ENCODE measurements at regions not wholly inside any gene's neighbourhood (a gene's known extent, or its start where the extent isn't known, plus 50 kb on each side); places are given as distances from the start of the nearest gene placed in this dataset.
A peak's percentile ranks its signal among the peaks of the same experiment; 100 is the strongest.

- ChIA-PET CTCF (no interaction called here), POLR2A (no interaction called here)
- TF ChIP-seq SCRT1 (tag by site-specific recombination; IDR thresholded peaks at IDR 0.05; ENCODE audit: borderline replicate concordance) (no peak), YY2 (tag by site-specific recombination; IDR thresholded peaks at IDR 0.05) (no peak), ZNF76 (tag by site-specific recombination; IDR thresholded peaks at IDR 0.05; ENCODE audit: borderline replicate concordance, low read depth) (no peak), ZNF560 (tag by site-specific recombination; IDR thresholded peaks at IDR 0.05; ENCODE audit: borderline replicate concordance) (no peak), ZNF391 (tag by site-specific recombination; IDR thresholded peaks at IDR 0.05; ENCODE audit: borderline replicate concordance, low read depth) (no peak), ZNF433 (tag by site-specific recombination; IDR thresholded peaks at IDR 0.05; ENCODE audit: low read depth) (no peak), SP7 (tag by site-specific recombination; IDR thresholded peaks at IDR 0.05) (no peak), ZNF324 (tag by site-specific recombination; IDR thresholded peaks at IDR 0.05) (no peak), ZNF398 (tag by site-specific recombination; IDR thresholded peaks at IDR 0.05) (no peak)
- Histone ChIP-seq H3K9me3 (ENCODE audit: control insufficient read depth, insufficient read depth, low read depth, low read length) (no peaks in the 10 kb centered on the region), H3K27ac (ENCODE audit: extremely low read depth, low read depth, low read length) (no peak overlapping the region), H3K4me1 (ENCODE audit: control insufficient read depth, insufficient read depth, low read length) (no peaks in the 10 kb centered on the region), H3K4me3 (ENCODE audit: low read depth, low read length) (no peak overlapping the region), H3K36me3 (ENCODE audit: control insufficient read depth in 2 of 2, insufficient read depth in 1 of 2, low read length in 2 of 2) (no peaks in the 10 kb centered on the region)
Measured at GRCh38 chr3:66622756-66623457, 122.1 kb upstream of the LRIG1 start.

- no peak overlapping the region for H3K27ac ChIP-seq (ENCODE audit: extremely low read depth, low read depth, low read length)
- H3K4me1 ChIP-seq (ENCODE audit: control insufficient read depth, insufficient read depth, low read length), result no peaks in the 10 kb centered on the region
- TF ChIP-seq SCRT1 (tag by site-specific recombination; IDR thresholded peaks at IDR 0.05; ENCODE audit: borderline replicate concordance), result 0 out of 2 replicates have a peak, but pooled peaks have one; percentile 38
- TF ChIP-seq SCRT2 (tag by site-specific recombination; IDR thresholded peaks at IDR 0.05), result peak; percentile 80
- no peak for TF ChIP-seq ZNF473 (tag by site-specific recombination; IDR thresholded peaks at IDR 0.05)
- no peaks in the 10 kb centered on the region for H3K36me3 ChIP-seq (ENCODE audit: control insufficient read depth in 2 of 2, insufficient read depth in 1 of 2, low read length in 2 of 2)
- H3K4me3 ChIP-seq (ENCODE audit: low read depth, low read length), result no peak overlapping the region
- POLR2A ChIA-PET, result no interaction called here
- H3K9me3 ChIP-seq (ENCODE audit: control insufficient read depth, insufficient read depth, low read depth, low read length), result no peaks in the 10 kb centered on the region
- CTCF ChIA-PET, result no interaction called here
Measured at GRCh38 chr3:66625505-66626216, 124.8 kb upstream of the LRIG1 start.

- Histone ChIP-seq H3K36me3 (ENCODE audit: control insufficient read depth in 2 of 2, insufficient read depth in 1 of 2, low read length in 2 of 2) (no peaks in the 10 kb centered on the region), H3K4me3 (ENCODE audit: low read depth, low read length) (no peak overlapping the region), H3K27ac (ENCODE audit: extremely low read depth, low read depth, low read length) (no peak overlapping the region), H3K9me3 (ENCODE audit: control insufficient read depth, insufficient read depth, low read depth, low read length) (no peaks in the 10 kb centered on the region), H3K4me1 (ENCODE audit: control insufficient read depth, insufficient read depth, low read length) (no peaks in the 10 kb centered on the region)
- ChIA-PET CTCF (no interaction called here), POLR2A (no interaction called here)
- TF ChIP-seq ZNF518A (tag by site-specific recombination; conservative IDR thresholded peaks at IDR 0.05; ENCODE audit: low read depth) (no peak), ZNF596 (tag by site-specific recombination; IDR thresholded peaks at IDR 0.05) (no peak), ZFP69B (tag by site-specific recombination; IDR thresholded peaks at IDR 0.05) (no peak), MYNN (tag by site-specific recombination; IDR thresholded peaks at IDR 0.05; ENCODE audit: borderline replicate concordance) (no peak), ZNF324 (tag by site-specific recombination; IDR thresholded peaks at IDR 0.05) (no peak), ZNF621 (tag by site-specific recombination; IDR thresholded peaks at IDR 0.05) (no peak), ZNF366 (tag by site-specific recombination; conservative IDR thresholded peaks at IDR 0.05) (no peak), RBAK (tag by site-specific recombination; IDR thresholded peaks at IDR 0.05) (no peak), ZNF16 (tag by site-specific recombination; IDR thresholded peaks at IDR 0.05; ENCODE audit: low read depth) (no peak)
Measured at GRCh38 chr3:66629150-66629981, 128.5 kb upstream of the LRIG1 start.

Measured in HEK293 (cell line).